Activated CD8-positive, alpha-beta memory T cell treated with anti-CD3 and anti-CD28 coated beads for 4 hours (primary cell): ENCODE measurements at regions not wholly inside any gene's neighbourhood (a gene's known extent, or its start where the extent isn't known, plus 50 kb on each side); places are given as distances from the start of the nearest gene placed in this dataset.

Source experiments
- DNase-seq, 2 donors: peaks; one replicate each; pipeline ENCODE4 v3.0.0-alpha.2; 2020; ENCODE audit warnings: low read depth in 2 of 2

- no peak for DNase-seq
These were observed 1851.6 kb upstream of the TENM3 start for GRCh38 chr4:180391613-180392012.

- DNase-seq = no peak
These were observed 1848.9 kb upstream of the TENM3 start for GRCh38 chr4:180394312-180394711.

DNA sequence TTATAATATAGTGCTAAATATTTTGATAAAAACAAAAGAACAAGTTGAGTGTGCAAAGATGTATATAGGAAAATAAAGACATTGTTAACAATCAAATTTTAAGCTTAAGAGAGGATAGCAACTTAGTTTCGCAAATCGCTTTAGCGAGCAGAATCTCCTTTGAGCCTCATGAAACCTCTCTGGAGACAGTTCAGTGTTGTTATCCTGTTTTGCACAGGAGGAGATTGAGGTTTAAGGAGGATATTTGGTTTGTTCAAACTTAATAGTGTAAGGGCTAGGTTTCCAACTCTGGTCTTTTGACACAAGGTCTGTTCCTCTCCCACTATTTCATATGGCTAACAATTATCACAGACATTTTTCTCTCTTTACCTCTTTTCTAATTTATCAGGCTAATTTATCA, 1848.5 kb upstream of the TENM3 start:
- no peak for DNase-seq

GRCh38 chr4:180398564-180398963, 1844.6 kb upstream of the TENM3 start:
- DNase-seq = no peak

GRCh38 chr4:180407275-180407885, 1835.8 kb upstream of the TENM3 start:
- no peak for DNase-seq

DNA sequence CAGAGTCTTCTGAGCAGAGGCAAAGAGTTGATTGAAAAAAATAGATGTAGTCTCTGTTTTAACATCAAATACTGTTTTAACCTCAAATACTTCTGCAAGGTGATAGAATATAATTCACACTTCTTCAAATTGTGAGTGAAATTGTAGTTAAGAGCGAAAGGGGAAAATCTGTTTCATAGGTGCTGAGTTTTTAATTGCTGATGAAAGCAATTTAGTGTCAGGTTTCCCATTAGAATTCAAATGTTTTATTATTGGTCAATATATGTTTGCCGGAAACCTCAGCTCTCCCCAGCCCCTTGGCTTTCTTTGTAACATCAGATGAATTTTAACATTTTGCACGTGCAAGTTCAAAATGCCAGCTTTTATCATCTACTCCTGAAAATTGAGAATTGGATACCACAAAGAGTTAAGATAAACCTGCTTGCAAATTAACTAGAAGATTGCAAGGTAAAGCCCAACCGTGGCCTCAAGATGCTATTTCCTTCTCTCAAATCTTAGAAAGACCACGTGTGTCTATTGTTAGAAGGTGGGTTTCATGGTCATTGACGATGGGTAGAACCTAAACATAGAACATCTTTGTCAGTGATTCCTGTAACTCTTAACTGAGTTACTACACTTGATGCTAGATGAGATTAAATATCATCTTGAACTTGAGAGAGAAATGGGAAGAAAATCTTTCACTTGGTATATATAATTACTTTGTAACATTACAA, 1824.2 kb upstream of the TENM3 start:
- DNase-seq = no peak

GRCh38 chr4:180422989-180423711, 1820.1 kb upstream of the TENM3 start:
- no peak for DNase-seq

DNA sequence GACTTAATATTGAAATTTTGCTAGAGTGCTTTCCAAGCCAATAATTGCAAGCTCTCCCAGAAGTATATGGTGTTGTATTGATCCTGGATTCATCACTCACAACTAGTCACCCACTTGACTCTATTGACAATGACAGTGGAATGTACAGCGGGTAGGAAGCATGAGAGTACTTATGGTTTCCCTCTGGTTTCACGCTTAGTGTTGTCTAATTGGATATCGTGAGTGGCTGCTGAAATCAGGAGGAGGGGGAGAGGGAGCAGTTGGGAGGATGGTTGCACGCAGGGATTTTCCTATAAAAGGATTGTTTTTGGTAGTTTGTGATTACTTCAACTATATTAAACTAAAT, 1819.5 kb upstream of the TENM3 start:
- DNase-seq = no peak

DNA sequence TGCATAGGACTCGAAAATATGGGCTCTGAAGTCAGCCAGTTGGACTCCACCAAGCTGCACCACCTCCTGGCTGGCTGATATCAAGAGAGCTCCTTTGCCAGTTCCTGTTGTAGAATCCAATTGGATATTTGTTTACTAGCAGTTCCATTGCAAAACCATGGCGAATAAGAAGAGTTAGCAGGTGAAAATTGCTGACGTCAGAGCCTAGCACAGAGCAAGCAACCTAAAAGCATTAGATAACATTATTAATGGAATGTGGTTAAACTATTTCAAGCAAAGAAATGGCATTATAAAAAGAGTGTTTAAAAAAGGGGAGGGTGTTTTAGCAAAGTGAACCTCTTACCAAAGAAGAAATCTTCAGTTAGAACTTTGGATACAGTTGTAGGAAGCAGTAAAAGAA, 1816.3 kb upstream of the TENM3 start:
- DNase-seq = no peak

- DNase-seq = no peak
These were observed 1812.9 kb upstream of the TENM3 start for GRCh38 chr4:180430283-180430682.

DNA sequence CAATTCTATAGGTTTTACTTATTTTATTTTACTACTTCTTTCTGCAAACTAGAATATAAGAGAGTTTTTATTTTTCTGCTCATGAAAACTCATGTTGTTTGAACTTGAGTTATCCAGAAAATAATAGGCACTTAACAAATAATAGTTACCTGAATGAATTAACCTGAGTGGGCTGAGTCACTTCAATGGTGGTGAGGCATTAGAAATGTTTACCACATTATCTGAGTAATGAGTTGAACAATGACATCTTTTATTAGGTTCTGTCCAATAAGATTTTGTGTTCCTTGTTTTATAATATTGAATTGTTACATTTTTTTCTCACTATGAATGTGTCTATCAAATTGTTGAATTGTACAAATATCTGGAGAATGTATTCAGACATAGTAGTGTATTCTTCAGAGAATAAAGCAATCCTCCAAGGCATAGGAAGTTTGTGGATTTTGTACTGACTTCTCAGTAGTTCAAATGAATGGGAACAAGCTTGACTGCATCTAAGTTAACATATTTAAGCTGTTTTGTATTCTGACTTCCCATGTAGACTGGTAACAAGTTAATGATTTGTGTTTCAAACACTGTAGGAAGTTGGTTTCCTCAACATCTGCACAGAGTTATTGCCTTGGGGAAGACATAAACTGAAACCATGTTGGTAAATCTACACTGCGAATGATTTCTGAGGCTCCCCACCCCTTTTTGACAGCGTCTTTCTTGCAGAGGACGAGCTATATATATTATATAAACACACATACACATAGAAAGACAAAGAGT, 1808.9 kb upstream of the TENM3 start:
- no peak for DNase-seq

DNA sequence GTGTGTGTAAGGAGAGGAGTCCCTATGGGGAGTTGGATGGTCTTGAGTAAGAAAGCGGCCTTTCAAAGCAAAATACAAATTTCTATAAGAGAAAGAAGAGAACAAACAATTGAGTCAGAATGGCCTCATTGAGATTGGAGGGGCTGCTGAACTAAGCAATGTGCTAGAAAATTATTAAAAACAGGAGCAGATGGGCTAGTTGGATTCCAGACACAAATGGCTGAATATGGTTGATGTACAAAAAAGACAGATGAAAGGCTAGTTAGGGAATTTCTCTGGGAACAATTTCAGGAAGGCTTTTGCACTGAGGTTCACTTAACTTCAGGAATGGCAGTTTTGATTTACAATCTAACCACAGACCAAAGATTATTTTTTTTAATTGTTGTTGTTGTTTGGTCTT, 1806.8 kb upstream of the TENM3 start:
- no peak for DNase-seq

- no peak for DNase-seq
These were observed 1805.6 kb upstream of the TENM3 start for GRCh38 chr4:180437601-180438000.

DNA sequence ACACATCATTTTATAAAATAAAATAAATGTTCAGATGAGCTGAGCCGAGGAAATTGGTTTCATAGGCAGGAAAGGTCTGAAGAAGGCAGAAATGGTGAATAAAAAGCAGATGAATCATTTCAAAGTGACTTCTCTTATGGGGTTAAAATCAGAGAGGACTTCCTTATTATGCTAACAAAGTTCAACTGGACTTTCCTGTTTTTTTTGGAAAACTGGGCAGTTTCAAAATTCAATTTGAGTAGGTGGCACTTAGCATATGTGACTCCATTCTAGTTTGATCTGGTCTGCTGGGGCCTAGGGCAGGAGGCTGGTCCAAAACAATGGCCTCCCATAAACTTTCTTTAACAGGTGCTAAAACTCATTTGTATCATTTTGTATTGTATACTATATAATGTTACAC, 1794.9 kb upstream of the TENM3 start:
- no peak for DNase-seq

GRCh38 chr4:180449395-180449956, 1793.7 kb upstream of the TENM3 start:
- DNase-seq = no peak

- DNase-seq = no peak
These were observed 1788.0 kb upstream of the TENM3 start for GRCh38 chr4:180455226-180455625.

DNA sequence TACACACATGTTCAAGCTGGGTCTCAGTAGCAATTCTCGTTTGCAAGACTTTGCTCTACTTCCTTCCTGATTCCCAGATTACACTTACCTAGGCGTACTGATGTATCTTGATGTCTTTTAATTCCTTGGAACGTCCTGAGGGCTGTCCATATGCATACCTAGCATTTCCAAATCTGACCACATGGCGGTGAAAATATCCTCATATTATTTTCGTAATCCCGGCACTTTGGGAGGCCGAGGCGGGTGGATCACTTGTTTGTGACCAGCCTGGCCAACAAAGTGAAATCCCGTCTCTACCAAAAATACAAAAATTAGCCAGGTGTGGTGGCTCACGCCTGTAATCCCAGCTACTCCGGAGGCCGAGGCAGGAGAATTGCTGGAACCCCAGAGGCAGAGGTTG, 1786.3 kb upstream of the TENM3 start:
- DNase-seq = no peak

DNA sequence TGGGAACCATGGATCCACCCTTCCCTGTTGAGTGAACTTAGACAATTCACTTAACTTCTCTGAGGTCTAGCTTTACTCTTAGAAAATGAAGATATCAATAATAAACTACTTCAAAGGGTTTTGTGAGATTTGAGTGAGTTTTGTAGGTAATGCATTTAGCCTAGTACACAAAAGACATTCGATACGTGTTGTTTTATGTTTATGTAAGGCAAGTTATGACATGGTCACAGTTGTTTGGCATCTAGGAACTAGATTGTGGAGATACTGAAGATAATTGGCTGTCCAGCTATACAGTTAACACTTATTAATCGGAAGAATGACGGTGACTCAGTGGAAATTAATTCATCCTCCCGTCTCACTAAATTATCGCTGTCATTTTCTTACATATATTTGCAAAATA, 1781.1 kb upstream of the TENM3 start:
- no peak for DNase-seq

GRCh38 chr4:180465364-180465763, 1777.8 kb upstream of the TENM3 start:
- no peak for DNase-seq

GRCh38 chr4:180483036-180483435, 1760.2 kb upstream of the TENM3 start:
- no peak for DNase-seq

- no peak for DNase-seq
These were observed 1757.8 kb upstream of the TENM3 start for GRCh38 chr4:180485407-180485806.

DNA sequence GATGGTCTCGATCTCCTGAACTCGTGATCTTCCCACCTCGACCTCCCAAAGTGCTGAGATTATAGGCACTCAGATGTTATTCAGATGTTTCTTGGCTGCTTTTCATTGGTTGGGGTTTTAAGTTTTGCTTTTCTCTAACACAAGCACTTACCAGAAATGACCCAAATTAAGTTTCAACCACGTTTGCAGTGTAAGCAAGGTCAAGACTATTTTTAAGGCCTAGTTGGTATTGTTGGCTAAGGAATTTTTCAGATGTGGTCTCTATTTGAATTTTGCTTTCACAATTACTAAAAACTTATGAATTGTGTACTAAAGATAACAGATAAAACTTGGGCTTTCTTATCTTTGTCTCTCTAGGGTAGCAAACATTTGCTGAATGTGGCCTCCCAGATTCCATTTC, 1756.9 kb upstream of the TENM3 start:
- DNase-seq = no peak
